Occipital lobe (tissue), 1 donor: ENCODE measurements at regions not wholly inside any gene's neighbourhood (a gene's known extent, or its start where the extent isn't known, plus 50 kb on each side); places are given as distances from the start of the nearest gene placed in this dataset.
"Not testable (repeated sequence)": the region's sequence is repeated elsewhere in the genome, so short reads cannot be mapped to it uniquely, and the experiment has no call there.

Source experiments
- DNase-seq: peaks from one replicate; lab custom pipeline; 2025; lab: John Stamatoyannopoulos, UW

- no peak for DNase-seq
Measured at GRCh38 chr5:17819783-17820182, 185.5 kb downstream of the TAF11L14 start.

- no peak for DNase-seq
Measured at GRCh38 chr5:17828681-17829080, 194.4 kb downstream of the TAF11L14 start.

- DNase-seq, result no peak
Measured at GRCh38 chr5:17829456-17829855, 195.2 kb downstream of the TAF11L14 start.

GRCh38 chr5:17831279-17831678, 197.0 kb downstream of the TAF11L14 start:
- DNase-seq, result no peak

GRCh38 chr5:17832949-17833745, 198.9 kb downstream of the TAF11L14 start:
- no peak for DNase-seq

- DNase-seq, result no peak
Measured at GRCh38 chr5:17837757-17838156, 203.5 kb downstream of the TAF11L14 start.

- no peak for DNase-seq
Measured at GRCh38 chr5:17838469-17838868, 204.2 kb downstream of the TAF11L14 start.

GRCh38 chr5:17839848-17840247, 205.6 kb downstream of the TAF11L14 start:
- no peak for DNase-seq

GRCh38 chr5:17846496-17846895, 212.2 kb downstream of the TAF11L14 start:
- no peak for DNase-seq

GRCh38 chr5:17847286-17847685, 213.0 kb downstream of the TAF11L14 start:
- DNase-seq, result no peak

GRCh38 chr5:17852111-17852510, 217.9 kb downstream of the TAF11L14 start:
- no peak for DNase-seq

GRCh38 chr5:17852740-17853139, 218.5 kb downstream of the TAF11L14 start:
- no peak for DNase-seq

GRCh38 chr5:17854901-17855300, 220.6 kb downstream of the TAF11L14 start:
- DNase-seq, result peak; percentile 7

- no peak for DNase-seq
Measured at GRCh38 chr5:17860660-17861315, 226.5 kb downstream of the TAF11L14 start.

GRCh38 chr5:17864903-17865302, 230.6 kb downstream of the TAF11L14 start:
- DNase-seq, result not testable (repeated sequence)

- not testable (repeated sequence) for DNase-seq
Measured at GRCh38 chr5:17865966-17866365, 231.7 kb downstream of the TAF11L14 start.

GRCh38 chr5:17872204-17872603, 237.9 kb downstream of the TAF11L14 start:
- no peak for DNase-seq

- no peak for DNase-seq
Measured at GRCh38 chr5:17878541-17878940, 244.3 kb downstream of the TAF11L14 start.

GRCh38 chr5:17879276-17879675, 245.0 kb downstream of the TAF11L14 start:
- DNase-seq, result no peak

GRCh38 chr5:17880869-17881268, 246.6 kb downstream of the TAF11L14 start:
- no peak for DNase-seq

GRCh38 chr5:17882760-17883488, 248.7 kb downstream of the TAF11L14 start:
- DNase-seq, result no peak

- no peak for DNase-seq
Measured at GRCh38 chr5:17888155-17888554, 253.9 kb downstream of the TAF11L14 start.
